Endothelial cell of umbilical vein (primary cell): ENCODE measurements at regions not wholly inside any gene's neighbourhood (a gene's known extent, or its start where the extent isn't known, plus 50 kb on each side); places are given as distances from the start of the nearest gene placed in this dataset.

ENCODE experiments used
- CTCF ChIP-seq, 2 donors: IDR thresholded peaks; 1 replicate in 1 of 2; 2 replicates in 1 of 2; pipeline ENCODE4 v1.5.1; 2011; ENCODE audit warnings: low read length in 2 of 2, mild to moderate bottlenecking in 2 of 2, moderate library complexity in 2 of 2, control low read depth in 1 of 2, inconsistent platforms in 1 of 2, low read depth in 1 of 2; ENCODE audit not compliant: insufficient read depth in 1 of 2; ENCODE audit errors: extremely low read depth in 1 of 2
- EZH2 ChIP-seq: IDR thresholded peaks from 2 replicates; pipeline ENCODE4 v1.6.1; 2012; ENCODE audit warnings: borderline replicate concordance, low read depth, mild to moderate bottlenecking, moderate library complexity, low read length, inconsistent platforms; ENCODE audit not compliant: severe bottlenecking
- FOS ChIP-seq: IDR thresholded peaks from 2 replicates; pipeline ENCODE4 v1.6.1; 2011; ENCODE audit warnings: mild to moderate bottlenecking, low read length, moderate library complexity, borderline replicate concordance; ENCODE audit not compliant: insufficient read depth
- GATA2 ChIP-seq: IDR thresholded peaks from 2 replicates; pipeline ENCODE4 v1.7.0; 2011; ENCODE audit warnings: low read depth, mild to moderate bottlenecking, moderate library complexity, mixed read lengths, low read length; ENCODE audit not compliant: insufficient read length, insufficient read depth
- JUN ChIP-seq: IDR thresholded peaks from 2 replicates; pipeline ENCODE4 v1.6.1; 2011; ENCODE audit warnings: borderline replicate concordance, low read depth; ENCODE audit not compliant: insufficient read length, insufficient read depth
- MAX ChIP-seq: IDR thresholded peaks from 2 replicates; pipeline ENCODE4 v1.6.1; 2011; ENCODE audit not compliant: insufficient read depth, insufficient read length
- POLR2A ChIP-seq: IDR thresholded peaks from 2 replicates; pipeline ENCODE4 v1.6.1; 2012; ENCODE audit warnings: low read depth, mild to moderate bottlenecking, control low read depth, low read length
- POLR2AphosphoS5 ChIP-seq: IDR thresholded peaks from 2 replicates; pipeline ENCODE4 v1.6.1; 2012; ENCODE audit warnings: low read depth, mild to moderate bottlenecking, control low read depth, low read length, moderate library complexity; ENCODE audit not compliant: insufficient read depth

GRCh38 chr1:177488722-177489121 is 318.0 kb downstream of the BRINP2 start:
- TF ChIP-seq CTCF (IDR thresholded peaks at IDR 0.05; ENCODE audit: extremely low read depth in 1 of 2, insufficient read depth in 1 of 2, low read depth in 1 of 2, low read length in 2 of 2), result no peak
- no peak for TF ChIP-seq POLR2A
- no peak for TF ChIP-seq POLR2AphosphoS5
- TF ChIP-seq MAX, result no peak
- no peak for TF ChIP-seq EZH2
- no peak for TF ChIP-seq GATA2
- TF ChIP-seq FOS, result no peak
- no peak for TF ChIP-seq JUN
